Breast epithelium (tissue), 4 donors: ENCODE measurements at regions not wholly inside any gene's neighbourhood (a gene's known extent, or its start where the extent isn't known, plus 50 kb on each side); places are given as distances from the start of the nearest gene placed in this dataset.

Source experiments
- DNase-seq, 2 donors: peaks; one replicate each; pipeline ENCODE4 v3.0.0-alpha.2; 2019; ENCODE audit warnings: low spot score in 2 of 2
- H3K27ac ChIP-seq, 2 donors: fragments of 200-600 bp; sonication (generic) in 1 of 2; one replicate each; pipeline ENCODE4 v1.5.1; 2016 to 2019; ENCODE audit warnings: mild to moderate bottlenecking in 1 of 2
- H3K27me3 ChIP-seq, 2 donors: fragments of 200-600 bp; sonication (generic) in 1 of 2; one replicate each; pipeline versions ENCODE4 v1.5.1 to v1.6.0; 2017 to 2019; ENCODE audit warnings: control low read depth in 1 of 2, mild to moderate bottlenecking in 1 of 2
- H3K36me3 ChIP-seq: fragments of 200-600 bp; one replicate; pipeline ENCODE4 v1.5.1; 2019
- H3K4me1 ChIP-seq, 2 donors: fragments of 200-600 bp; sonication (generic); one replicate each; pipeline ENCODE4 v1.5.1; 2016 to 2019; ENCODE audit warnings: control low read depth in 1 of 2
- H3K4me3 ChIP-seq, 3 donors: fragments of 200-600 bp; sonication (generic); 1 replicate in 2 of 3; 2 replicates in 1 of 3; pipeline ENCODE4 v1.5.1; 2016 to 2019; ENCODE audit warnings: mild to moderate bottlenecking in 3 of 3, moderate library complexity in 2 of 3
- H3K9me3 ChIP-seq, 2 donors: fragments of 200-600 bp; sonication (generic) in 1 of 2; one replicate each; pipeline ENCODE4 v1.5.1; 2016 to 2019; ENCODE audit warnings: control low read depth in 1 of 2
- POLR2A ChIP-seq: fragments of 450-650 bp; IDR thresholded peaks from one replicate; pipeline ENCODE4 v1.6.1; 2016; ENCODE audit warnings: antibody characterized with exemption, mild to moderate bottlenecking, moderate library complexity
- POLR2AphosphoS5 ChIP-seq, 3 donors: sonication (generic); formaldehyde crosslinking; IDR thresholded peaks; one replicate each; pipeline ENCODE4 v1.6.1; 2017; ENCODE audit warnings: antibody characterized with exemption in 3 of 3
- intact Hi-C: fragments of 100-400 bp; cut with DNase I; formaldehyde crosslinking; loops from one replicate; pipeline ENCODE4 v1.15.1; 2023; ENCODE audit warnings: low total_unique reads
- TF ChIP-seq, protein P1 (sequence below), 3 donors: fragments of 450-650 bp; IDR thresholded peaks; one replicate each; pipeline ENCODE4 v1.5.1; 2016 to 2017; ENCODE audit warnings: antibody characterized with exemption in 3 of 3, mild to moderate bottlenecking in 3 of 3, moderate library complexity in 3 of 3

DNA sequence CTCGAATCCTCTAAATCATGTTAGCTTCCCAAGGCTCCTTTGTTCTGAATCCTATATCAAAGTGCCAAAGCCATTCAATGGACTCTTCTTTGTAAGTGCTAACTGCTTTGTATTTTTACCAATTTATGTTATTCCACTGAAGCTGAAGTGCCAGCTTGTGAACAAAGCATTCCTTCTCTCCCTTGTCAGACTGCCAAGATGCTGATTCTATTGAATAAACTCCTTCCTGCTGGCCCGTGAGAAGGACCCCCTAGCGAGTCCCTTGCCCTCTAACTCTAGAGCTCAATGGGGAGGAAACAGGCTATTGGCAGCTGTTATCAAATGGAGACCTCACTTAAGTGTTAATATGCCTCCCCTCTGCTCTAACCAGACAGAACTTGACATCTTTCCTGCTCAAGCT lies 1097.9 kb upstream of the CNTNAP5 start:
- TF ChIP-seq, protein P1, sequence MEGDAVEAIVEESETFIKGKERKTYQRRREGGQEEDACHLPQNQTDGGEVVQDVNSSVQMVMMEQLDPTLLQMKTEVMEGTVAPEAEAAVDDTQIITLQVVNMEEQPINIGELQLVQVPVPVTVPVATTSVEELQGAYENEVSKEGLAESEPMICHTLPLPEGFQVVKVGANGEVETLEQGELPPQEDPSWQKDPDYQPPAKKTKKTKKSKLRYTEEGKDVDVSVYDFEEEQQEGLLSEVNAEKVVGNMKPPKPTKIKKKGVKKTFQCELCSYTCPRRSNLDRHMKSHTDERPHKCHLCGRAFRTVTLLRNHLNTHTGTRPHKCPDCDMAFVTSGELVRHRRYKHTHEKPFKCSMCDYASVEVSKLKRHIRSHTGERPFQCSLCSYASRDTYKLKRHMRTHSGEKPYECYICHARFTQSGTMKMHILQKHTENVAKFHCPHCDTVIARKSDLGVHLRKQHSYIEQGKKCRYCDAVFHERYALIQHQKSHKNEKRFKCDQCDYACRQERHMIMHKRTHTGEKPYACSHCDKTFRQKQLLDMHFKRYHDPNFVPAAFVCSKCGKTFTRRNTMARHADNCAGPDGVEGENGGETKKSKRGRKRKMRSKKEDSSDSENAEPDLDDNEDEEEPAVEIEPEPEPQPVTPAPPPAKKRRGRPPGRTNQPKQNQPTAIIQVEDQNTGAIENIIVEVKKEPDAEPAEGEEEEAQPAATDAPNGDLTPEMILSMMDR (IDR thresholded peaks at IDR 0.05): no peak
- TF ChIP-seq POLR2AphosphoS5 (IDR thresholded peaks at IDR 0.05) (no peak), POLR2A (no peak)
- no peaks in the 10 kb centered on the region for H3K27me3 ChIP-seq
- no peaks in the 10 kb centered on the region for H3K36me3 ChIP-seq
- no peaks in the 10 kb centered on the region for H3K4me1 ChIP-seq
- intact Hi-C loops: no loop called here
- no peak overlapping the region for H3K27ac ChIP-seq
- H3K9me3 ChIP-seq: peaks cover 22 to 23% of the 10 kb centered on the region in 2 donors
- DNase-seq: no peak
- no peak overlapping the region for H3K4me3 ChIP-seq

DNA sequence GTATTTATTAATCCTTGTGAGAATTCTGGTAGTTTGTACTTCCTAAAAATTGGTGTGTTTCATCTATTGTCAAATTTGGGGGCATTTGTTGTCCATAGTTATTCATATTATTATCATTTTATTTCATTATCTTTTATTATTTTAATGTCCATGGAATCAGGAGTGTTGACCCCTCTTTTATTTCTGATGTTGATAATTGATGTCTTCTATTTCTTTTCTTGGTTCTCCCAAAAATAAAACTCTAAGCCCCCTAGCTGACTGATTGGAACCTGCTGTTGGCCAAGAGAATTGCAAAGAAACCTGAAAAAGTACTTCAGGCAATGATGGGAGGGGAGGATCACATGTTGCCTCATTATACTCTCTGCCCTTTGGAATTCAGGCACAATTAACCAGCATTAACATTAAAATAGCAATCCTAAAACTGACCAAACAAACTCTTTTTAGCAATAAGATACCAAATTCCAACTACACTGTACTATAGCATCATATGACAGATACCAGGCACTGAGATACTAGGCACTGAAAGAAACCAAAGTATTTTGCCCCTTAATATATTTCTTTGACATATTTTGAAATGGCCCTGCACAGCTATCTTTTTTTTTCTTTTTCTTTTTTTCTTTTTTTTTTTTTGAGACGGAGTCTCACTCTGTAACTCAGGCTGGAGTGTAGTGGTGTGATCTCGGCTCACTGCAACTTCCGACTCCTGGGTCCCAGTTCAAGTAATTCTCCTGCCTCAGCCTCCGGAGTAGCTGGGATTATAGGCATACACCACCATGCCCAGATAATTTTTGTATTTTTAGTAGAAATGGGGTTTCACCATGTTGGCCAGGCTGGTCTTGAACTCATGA lies 1097.2 kb upstream of the CNTNAP5 start:
- DNase-seq: no peak
- Histone ChIP-seq H3K4me3 (no peak overlapping the region), H3K27me3 (no peaks in the 10 kb centered on the region), H3K36me3 (no peaks in the 10 kb centered on the region), H3K4me1 (no peaks in the 10 kb centered on the region), H3K27ac (no peak overlapping the region), H3K9me3 (peaks cover 22 to 23% of the 10 kb centered on the region in 2 donors)
- intact Hi-C loops: no loop called here
- no peak for TF ChIP-seq POLR2AphosphoS5 (IDR thresholded peaks at IDR 0.05)
- TF ChIP-seq POLR2A: no peak
- TF ChIP-seq, protein P1 (IDR thresholded peaks at IDR 0.05): no peak

DNA sequence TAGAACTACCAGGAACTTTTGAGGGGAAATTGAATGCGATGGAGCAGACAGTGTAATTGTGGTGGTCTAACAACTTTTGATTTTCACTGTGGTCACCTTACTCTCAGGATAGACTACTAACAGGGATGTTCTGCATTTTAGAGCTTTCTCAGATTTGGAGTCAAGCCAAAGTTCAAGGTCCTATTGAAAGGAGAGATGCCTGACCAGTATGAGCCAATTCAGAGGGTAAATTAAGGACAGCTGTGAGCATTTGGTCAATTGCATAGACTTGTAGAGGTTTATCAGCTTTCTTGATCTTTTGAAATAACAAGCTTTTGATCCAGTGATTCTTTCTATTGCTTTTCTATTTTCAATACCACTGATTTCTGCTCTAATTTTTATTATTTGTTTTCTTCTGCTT lies 1095.7 kb upstream of the CNTNAP5 start:
- H3K27me3 ChIP-seq: no peaks in the 10 kb centered on the region
- no peaks in the 10 kb centered on the region for H3K36me3 ChIP-seq
- no peak overlapping the region for H3K27ac ChIP-seq
- H3K4me3 ChIP-seq: no peak overlapping the region
- no peak for DNase-seq
- no peak for TF ChIP-seq POLR2A
- TF ChIP-seq, protein P1 (IDR thresholded peaks at IDR 0.05): no peak
- TF ChIP-seq POLR2AphosphoS5 (IDR thresholded peaks at IDR 0.05): no peak
- no peaks in the 10 kb centered on the region for H3K4me1 ChIP-seq
- peaks cover 13 to 17% of the 10 kb centered on the region in 2 donors for H3K9me3 ChIP-seq
- intact Hi-C loops: no loop called here

DNA sequence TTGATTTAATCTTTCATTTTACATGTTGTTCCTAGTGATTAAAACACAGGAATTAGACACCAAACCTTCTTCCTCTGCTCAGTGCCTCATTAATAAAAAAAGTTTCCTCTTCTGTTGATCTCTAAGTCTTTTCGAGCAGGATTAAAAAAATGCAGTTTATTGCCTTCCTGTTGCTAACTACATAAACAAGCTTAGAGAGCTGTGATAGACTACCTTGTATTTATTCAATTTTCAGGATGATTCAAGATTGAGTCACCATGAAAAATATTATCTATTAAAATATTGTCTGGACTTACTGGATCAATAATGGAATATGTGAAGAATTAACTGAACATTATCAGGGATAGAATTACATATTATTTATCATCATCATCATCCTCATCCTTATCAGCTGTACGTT lies 1089.6 kb upstream of the CNTNAP5 start:
- Histone ChIP-seq H3K4me3 (no peak overlapping the region), H3K4me1 (no peaks in the 10 kb centered on the region), H3K36me3 (no peaks in the 10 kb centered on the region), H3K27me3 (no peaks in the 10 kb centered on the region), H3K9me3 (no peaks in the 10 kb centered on the region), H3K27ac (no peak overlapping the region)
- TF ChIP-seq POLR2A (no peak), POLR2AphosphoS5 (IDR thresholded peaks at IDR 0.05) (no peak)
- TF ChIP-seq, protein P1 (IDR thresholded peaks at IDR 0.05): no peak
- DNase-seq: no peak
- intact Hi-C loops: no loop called here

DNA sequence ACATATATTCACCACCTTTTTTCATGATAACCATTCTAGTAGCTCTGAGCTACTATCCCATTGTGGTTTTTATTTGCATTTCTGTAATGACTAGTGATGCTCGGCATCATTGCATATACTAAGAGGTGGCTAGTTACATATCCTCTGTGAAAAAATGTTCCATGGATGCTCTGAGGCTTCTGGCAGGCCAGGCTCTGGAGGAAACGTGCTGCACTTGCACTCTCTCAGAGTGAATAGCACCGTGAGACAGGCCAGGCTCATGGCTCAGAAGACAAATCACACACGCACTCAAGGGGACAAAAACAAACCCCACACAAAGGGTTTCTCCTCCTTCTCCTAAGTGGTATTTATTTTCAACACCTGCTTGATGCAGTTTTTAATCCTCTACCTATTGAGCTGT lies 1085.3 kb upstream of the CNTNAP5 start:
- no peaks in the 10 kb centered on the region for H3K9me3 ChIP-seq
- no peaks in the 10 kb centered on the region for H3K36me3 ChIP-seq
- TF ChIP-seq, protein P1 (IDR thresholded peaks at IDR 0.05): no peak
- TF ChIP-seq POLR2AphosphoS5 (IDR thresholded peaks at IDR 0.05) (no peak), POLR2A (no peak)
- H3K4me3 ChIP-seq: no peak overlapping the region
- no peaks in the 10 kb centered on the region for H3K27me3 ChIP-seq
- no peaks in the 10 kb centered on the region for H3K4me1 ChIP-seq
- H3K27ac ChIP-seq: no peak overlapping the region
- intact Hi-C loops: no loop called here
- no peak for DNase-seq
